A549 (cell line): ENCODE measurements at regions not wholly inside any gene's neighbourhood (a gene's known extent, or its start where the extent isn't known, plus 50 kb on each side); places are given as distances from the start of the nearest gene placed in this dataset.
A peak's percentile ranks its signal among the peaks of the same experiment; 100 is the strongest.

Experiments used
- ATAC-seq, 2 experiments: fragments of 200-7000 bp in 1 of 2; fragments of >200 bp in 1 of 2; cut with Nextera tagmentation in 1 of 2; cut with Tn5 transposase in 1 of 2; 3 replicates each; pipeline versions ENCODE4 v1.8.0 to v1.9.1; 2018 to 2020; ENCODE audit warnings: mild to moderate bottlenecking in 1 of 2, moderate library complexity in 1 of 2
- CTCF ChIA-PET: fragments of 300-600 bp; sonication (Branson Sonifier 250); formaldehyde crosslinking; extraction: SDS; loops from one replicate; lab custom pipeline; 2021; ENCODE audit warnings: antibody characterized with exemption, inconsistent platforms; lab: Yijun Ruan, JAX
- POLR2A ChIA-PET: fragments of 350-600 bp; formaldehyde crosslinking; extraction: SDS; loops from one replicate; lab custom pipeline; 2021; ENCODE audit warnings: antibody characterized with exemption, inconsistent platforms; lab: Yijun Ruan, JAX
- DNase-seq, 2 experiments: peaks; one replicate each; pipeline versions ENCODE4 v3.0.0 to v3.0.0-alpha.2; 2011 to 2016; ENCODE audit warnings: low read depth in 1 of 2, low spot score in 1 of 2
- FAIRE-seq: peaks from 2 replicates; lab custom pipeline; 2011; peaks lifted over from hg19 to GRCh38; lab: Jason Lieb, UNC
- H3K27ac ChIP-seq, 2 experiments: fragments of >200 bp; sonication (Bioruptor Twin); formaldehyde crosslinking; 3 replicates each; pipeline ENCODE4 v1.5.1; 2016 to 2017
- H3K4me1 ChIP-seq: fragments of >200 bp; sonication (Bioruptor Twin); formaldehyde crosslinking; 3 replicates; pipeline ENCODE4 v1.6.1; 2016
- H3K4me2 ChIP-seq: fragments of >200 bp; sonication (Bioruptor Twin); formaldehyde crosslinking; 3 replicates; pipeline ENCODE4 v1.6.1; 2016
- H3K4me3 ChIP-seq: fragments of >200 bp; sonication (Bioruptor Twin); formaldehyde crosslinking; 3 replicates; pipeline ENCODE4 v1.5.1; 2016
- H3K9me3 ChIP-seq: fragments of >200 bp; sonication (Bioruptor Twin); formaldehyde crosslinking; 3 replicates; pipeline ENCODE4 v1.6.1; 2016
- ATOH8 ChIP-seq: fragments of 250-450 bp; sonication (Bioruptor Pico); IDR thresholded peaks from 2 replicates; pipeline ENCODE4 v1.5.0; 2020; ENCODE audit warnings: low read depth, mild to moderate bottlenecking, moderate library complexity
- BHLHE40 ChIP-seq: IDR thresholded peaks from 2 replicates; pipeline ENCODE4 v1.6.1; 2012; ENCODE audit warnings: low read depth, low read length, inconsistent platforms
- CBX8 ChIP-seq: fragments of 200-600 bp; sonication (generic); IDR thresholded peaks from 2 replicates; pipeline ENCODE4 v1.6.1; 2016
- E2F6 ChIP-seq: IDR thresholded peaks from 2 replicates; pipeline ENCODE4 v1.6.1; 2012; ENCODE audit warnings: low read depth, borderline replicate concordance
- EHMT2 ChIP-seq: fragments of 200-600 bp; sonication (generic); IDR thresholded peaks from 2 replicates; pipeline ENCODE4 v1.6.1; 2016; ENCODE audit warnings: antibody characterized with exemption, low read depth, mild to moderate bottlenecking, moderate library complexity
- EP300 ChIP-seq, 2 experiments: fragments of >200 bp; sonication (Bioruptor Twin); formaldehyde crosslinking; IDR thresholded peaks; 2 replicates in 1 of 2; 3 replicates in 1 of 2; pipeline ENCODE4 v1.6.1; 2016 to 2017
- FOSB ChIP-seq: fragments of 250-450 bp; sonication (Bioruptor Pico); IDR thresholded peaks from 2 replicates; pipeline ENCODE4 v1.5.0; 2020; ENCODE audit warnings: mild to moderate bottlenecking, moderate library complexity
- HES2 ChIP-seq: fragments of >200 bp; sonication (Bioruptor Twin); formaldehyde crosslinking; IDR thresholded peaks from 2 replicates; pipeline ENCODE4 v1.6.1; 2016
- HOXA7 ChIP-seq: fragments of 250-450 bp; sonication (Bioruptor Pico); IDR thresholded peaks from 2 replicates; pipeline ENCODE4 v1.5.0; 2020; ENCODE audit warnings: mild to moderate bottlenecking, moderate library complexity
- HOXB13 ChIP-seq: fragments of 250-450 bp; sonication (Bioruptor Pico); IDR thresholded peaks from 2 replicates; pipeline ENCODE4 v1.5.0; 2020; ENCODE audit warnings: low read depth, mild to moderate bottlenecking, moderate library complexity
- HOXB5 ChIP-seq: fragments of 250-450 bp; sonication (Bioruptor Pico); IDR thresholded peaks from 2 replicates; pipeline ENCODE4 v1.5.0; 2020; ENCODE audit warnings: mild to moderate bottlenecking, moderate library complexity
- JUN ChIP-seq, 2 experiments: fragments of >200 bp; sonication (Bioruptor Twin); formaldehyde crosslinking; IDR thresholded peaks; 2 replicates in 1 of 2; 3 replicates in 1 of 2; pipeline ENCODE4 v1.6.1; 2016 to 2017
- MAFK ChIP-seq: fragments of 450-650 bp; IDR thresholded peaks from 2 replicates; pipeline ENCODE4 v1.6.1; 2014; ENCODE audit not compliant: partially characterized antibody
- NFE2L2 ChIP-seq: fragments of 150-350 bp; conservative IDR thresholded peaks from 2 replicates; pipeline ENCODE4 v1.6.1; 2014; ENCODE audit warnings: low read length
- PBX3 ChIP-seq: IDR thresholded peaks from 2 replicates; pipeline ENCODE4 v1.6.1; 2012
- PHF8 ChIP-seq: fragments of 200-600 bp; sonication (generic); IDR thresholded peaks from 2 replicates; pipeline ENCODE4 v1.6.1; 2016; ENCODE audit warnings: low read depth, mild to moderate bottlenecking, antibody characterized with exemption, moderate library complexity, borderline replicate concordance
- RARB ChIP-seq: fragments of 250-450 bp; sonication (Bioruptor Pico); IDR thresholded peaks from 2 replicates; pipeline ENCODE4 v1.8.0; 2021; ENCODE audit warnings: mild to moderate bottlenecking, moderate library complexity
- TP53 ChIP-seq: fragments of 250-450 bp; sonication (Bioruptor Pico); IDR thresholded peaks from 2 replicates; pipeline ENCODE4 v1.5.0; 2021; ENCODE audit warnings: mild to moderate bottlenecking, moderate library complexity
- USF2 ChIP-seq: fragments of 450-650 bp; IDR thresholded peaks from 2 replicates; pipeline ENCODE4 v1.6.1; 2014; ENCODE audit warnings: antibody characterized with exemption
- ZNF302 ChIP-seq: fragments of 250-450 bp; sonication (Bioruptor Pico); IDR thresholded peaks from 2 replicates; pipeline ENCODE4 v1.9.0; 2021; ENCODE audit warnings: inconsistent platforms, mild to moderate bottlenecking, moderate library complexity
- WGBS: methylation state at CpG from one replicate; pipeline ENCODE4 v1.1.6; 2017; ENCODE audit errors: missing lambda C conversion rate; 5-methylcytosine and 5-hydroxymethylcytosine counted together

GRCh38 chr10:121240556-121240955, 357.7 kb downstream of the FGFR2 start (continued):
- no peak for TF ChIP-seq PBX3

- CTCF ChIA-PET = interaction anchor here (1.3 to 1.7 kb wide), 2 partner anchors 8 to 22 kb away, joined by 3 to 4 read pairs; no protein-coding TSS in a partner anchor
- Histone ChIP-seq H3K9me3 (no peaks in the 10 kb centered on the region), H3K4me3 (no peak overlapping the region), H3K27ac (no peak overlapping the region), H3K4me1 (no peaks in the 10 kb centered on the region), H3K4me2 (no peak overlapping the region)
- ATAC-seq = no peak
- POLR2A ChIA-PET = no interaction called here
- DNase-seq = no peak
- TF ChIP-seq EP300 (IDR thresholded peaks at IDR 0.05) (no peak), HOXA7 (no peak), JUN (IDR thresholded peaks at IDR 0.05) (no peak), RARB (CRISPR knock-in tag) (no peak), EHMT2 (no peak), NFE2L2 (no peak), ATOH8 (CRISPR knock-in tag) (no peak), HOXB5 (no peak), USF2 (no peak), HES2 (no peak), E2F6 (no peak), TP53 (CRISPR knock-in tag) (no peak), FOSB (CRISPR knock-in tag) (no peak), ZNF302 (CRISPR knock-in tag) (no peak), HOXB13 (CRISPR knock-in tag) (no peak), BHLHE40 (no peak), PHF8 (no peak)
- 47% methylated on average over 7 of the region's 7 CpGs for WGBS
- FAIRE-seq = no peak
Measured at GRCh38 chr10:121241337-121241736, 356.9 kb downstream of the FGFR2 start.

- Histone ChIP-seq H3K4me3 (no peak overlapping the region), H3K9me3 (no peaks in the 10 kb centered on the region), H3K27ac (no peak overlapping the region), H3K4me1 (no peaks in the 10 kb centered on the region), H3K4me2 (no peak overlapping the region)
- ATAC-seq (no peak), DNase-seq (no peak), FAIRE-seq (no peak)
- TF ChIP-seq MAFK (peak; percentile 51), CBX8 (no peak)
- WGBS = 34% methylated on average over 10 of the region's 12 CpGs
- ChIA-PET POLR2A (no interaction called here), CTCF (no interaction called here)
Measured at GRCh38 chr10:121242741-121243608, 355.3 kb downstream of the FGFR2 start.
